ENCODE measurements at regions not wholly inside any gene's neighbourhood (a gene's known extent, or its start where the extent isn't known, plus 50 kb on each side); places are given as distances from the start of the nearest gene placed in this dataset.

- H3K4me3 ChIP-seq, result no peak overlapping the region
- peak in 2 of 3 donors; percentile 37 to 47 for DNase-seq
Measured at GRCh38 chr9:106287091-106287631, 575.8 kb upstream of the ZNF462 start.

GRCh38 chr9:106287731-106288130 is 575.2 kb upstream of the ZNF462 start:
- WGBS, 2 donors, result 73 to 89% methylated on average over 9 of the region's 9 CpGs
- Histone ChIP-seq H3K4me3 (no peak overlapping the region), H3K4me1 (ENCODE audit: control insufficient read depth in 5 of 5, insufficient read depth in 5 of 5, low read length in 5 of 5) (peaks cover 0 to 15% (median 0%) of the 10 kb centered on the region in 5 donors), H3K27me3 (ENCODE audit: control insufficient read depth in 3 of 3, insufficient read depth in 3 of 3, low read length in 2 of 3) (no peaks in the 10 kb centered on the region), H3K9me3 (ENCODE audit: control insufficient read depth in 4 of 4, insufficient read depth in 3 of 4, low read length in 3 of 4) (peaks cover 0 to 2% (median 0%) of the 10 kb centered on the region in 4 donors), H3K9ac (ENCODE audit: insufficient read depth in 1 of 2, low read length in 2 of 2) (no peak overlapping the region), H3K27ac (ENCODE audit: low read depth in 1 of 2, low read length in 1 of 2) (no peak overlapping the region), H3K36me3 (ENCODE audit: control insufficient read depth in 4 of 4, insufficient read depth in 4 of 4, low read length in 4 of 4) (no peaks in the 10 kb centered on the region)
- ATAC-seq (ENCODE audit: insufficient read depth, low FRiP score) (no peak), DNase-seq (no peak)
- TF ChIP-seq CTCF (IDR thresholded peaks at IDR 0.05; ENCODE audit: control extremely low read depth, extremely low read depth), result no peak

More at GRCh38 chr9:106287091-106287631, 575.8 kb upstream of the ZNF462 start:
- no peak for TF ChIP-seq CTCF (IDR thresholded peaks at IDR 0.05; ENCODE audit: control extremely low read depth, extremely low read depth)
- 51 to 61% methylated on average over 10 of the region's 10 CpGs for WGBS, 2 donors
- H3K4me1 ChIP-seq (ENCODE audit: control insufficient read depth in 5 of 5, insufficient read depth in 5 of 5, low read length in 5 of 5), result peaks cover 0 to 15% (median 0%) of the 10 kb centered on the region in 5 donors
- H3K9me3 ChIP-seq (ENCODE audit: control insufficient read depth in 4 of 4, insufficient read depth in 3 of 4, low read length in 3 of 4), result peaks cover 0 to 2% (median 0%) of the 10 kb centered on the region in 4 donors
- H3K9ac ChIP-seq (ENCODE audit: insufficient read depth in 1 of 2, low read length in 2 of 2), result no peak overlapping the region
- peak overlapping the region in 1 of 2 donors; percentile 73 for H3K27ac ChIP-seq (ENCODE audit: low read depth in 1 of 2, low read length in 1 of 2)
- H3K27me3 ChIP-seq (ENCODE audit: control insufficient read depth in 3 of 3, insufficient read depth in 3 of 3, low read length in 2 of 3), result no peaks in the 10 kb centered on the region
- ATAC-seq (ENCODE audit: insufficient read depth, low FRiP score), result no peak
- no peaks in the 10 kb centered on the region for H3K36me3 ChIP-seq (ENCODE audit: control insufficient read depth in 4 of 4, insufficient read depth in 4 of 4, low read length in 4 of 4)

GRCh38 chr9:106288689-106289088 is 574.3 kb upstream of the ZNF462 start:
- H3K9me3 ChIP-seq (ENCODE audit: control insufficient read depth in 4 of 4, insufficient read depth in 3 of 4, low read length in 3 of 4), result peaks cover 0 to 2% (median 0%) of the 10 kb centered on the region in 4 donors
- TF ChIP-seq CTCF (IDR thresholded peaks at IDR 0.05; ENCODE audit: control extremely low read depth, extremely low read depth), result no peak
- H3K4me1 ChIP-seq (ENCODE audit: control insufficient read depth in 5 of 5, insufficient read depth in 5 of 5, low read length in 5 of 5), result peaks cover 0 to 12% (median 0%) of the 10 kb centered on the region in 5 donors
- H3K27me3 ChIP-seq (ENCODE audit: control insufficient read depth in 3 of 3, insufficient read depth in 3 of 3, low read length in 2 of 3), result no peaks in the 10 kb centered on the region
- no peaks in the 10 kb centered on the region for H3K36me3 ChIP-seq (ENCODE audit: control insufficient read depth in 4 of 4, insufficient read depth in 4 of 4, low read length in 4 of 4)
- no peak overlapping the region for H3K9ac ChIP-seq (ENCODE audit: insufficient read depth in 1 of 2, low read length in 2 of 2)
- ATAC-seq (ENCODE audit: insufficient read depth, low FRiP score) (no peak), DNase-seq (no peak)
- H3K27ac ChIP-seq (ENCODE audit: low read depth in 1 of 2, low read length in 1 of 2), result no peak overlapping the region
- 90 to 98% methylated on average over 8 of the region's 8 CpGs for WGBS, 2 donors
- no peak overlapping the region for H3K4me3 ChIP-seq

- no peak for ATAC-seq (ENCODE audit: insufficient read depth, low FRiP score)
- Histone ChIP-seq H3K36me3 (ENCODE audit: control insufficient read depth in 4 of 4, insufficient read depth in 4 of 4, low read length in 4 of 4) (no peaks in the 10 kb centered on the region), H3K27me3 (ENCODE audit: control insufficient read depth in 3 of 3, insufficient read depth in 3 of 3, low read length in 2 of 3) (no peaks in the 10 kb centered on the region), H3K4me1 (ENCODE audit: control insufficient read depth in 5 of 5, insufficient read depth in 5 of 5, low read length in 5 of 5) (peaks cover 0 to 8% (median 0%) of the 10 kb centered on the region in 5 donors), H3K4me3 (no peak overlapping the region), H3K27ac (ENCODE audit: low read depth in 1 of 2, low read length in 1 of 2) (no peak overlapping the region), H3K9ac (ENCODE audit: insufficient read depth in 1 of 2, low read length in 2 of 2) (no peak overlapping the region), H3K9me3 (ENCODE audit: control insufficient read depth in 4 of 4, insufficient read depth in 3 of 4, low read length in 3 of 4) (peaks cover 0 to 2% (median 0%) of the 10 kb centered on the region in 4 donors)
- no peak for DNase-seq
- TF ChIP-seq CTCF (IDR thresholded peaks at IDR 0.05; ENCODE audit: control extremely low read depth, extremely low read depth), result no peak
- WGBS, 2 donors, result 61 to 80% methylated on average over 2 of the region's 2 CpGs
Measured at GRCh38 chr9:106291786-106292185, 571.2 kb upstream of the ZNF462 start.
